ENCODE measurements at regions not wholly inside any gene's neighbourhood (a gene's known extent, or its start where the extent isn't known, plus 50 kb on each side); places are given as distances from the start of the nearest gene placed in this dataset.
A peak's percentile ranks its signal among the peaks of the same experiment; 100 is the strongest.

DNA sequence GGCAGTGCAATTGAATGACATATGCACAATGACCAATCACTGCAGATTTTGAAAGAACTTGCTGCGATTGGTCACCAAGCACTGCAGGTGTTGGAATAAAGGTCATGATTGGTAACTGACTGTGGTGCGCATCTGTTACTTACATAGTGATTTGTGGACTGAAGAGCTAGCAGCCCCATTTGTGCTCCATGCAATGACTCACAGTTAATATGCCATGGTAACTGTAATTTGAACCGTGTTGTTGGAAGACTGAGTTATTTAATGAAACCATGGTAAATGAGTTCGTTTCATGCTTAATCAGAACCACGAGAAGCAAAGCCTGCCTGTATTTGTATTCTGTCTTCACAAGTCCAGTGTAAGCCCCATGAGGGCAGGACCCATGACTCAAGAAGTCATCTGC lies 220.5 kb downstream of the TJP1 start:
- DNase-seq (ENCODE audit: low read depth): no peak

DNA sequence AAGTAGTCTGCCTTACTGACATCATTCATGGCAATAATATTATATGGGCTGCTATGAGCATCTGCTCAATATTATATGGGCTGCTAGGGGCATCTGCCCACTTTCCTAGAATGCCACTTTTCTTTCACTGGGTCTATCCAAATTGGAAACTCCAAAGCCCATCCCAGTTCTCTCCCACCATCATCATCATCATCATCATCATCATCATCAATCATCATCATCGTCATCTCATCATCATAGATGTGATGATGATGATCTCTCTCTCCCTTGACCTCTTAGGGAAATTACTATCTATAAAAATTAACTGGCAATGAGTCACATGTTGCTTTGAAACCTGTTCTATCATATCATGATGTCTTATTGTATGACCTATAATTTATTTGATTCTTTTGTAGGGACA lies 222.0 kb downstream of the TJP1 start:
- no peak for DNase-seq (ENCODE audit: low read depth)

DNA sequence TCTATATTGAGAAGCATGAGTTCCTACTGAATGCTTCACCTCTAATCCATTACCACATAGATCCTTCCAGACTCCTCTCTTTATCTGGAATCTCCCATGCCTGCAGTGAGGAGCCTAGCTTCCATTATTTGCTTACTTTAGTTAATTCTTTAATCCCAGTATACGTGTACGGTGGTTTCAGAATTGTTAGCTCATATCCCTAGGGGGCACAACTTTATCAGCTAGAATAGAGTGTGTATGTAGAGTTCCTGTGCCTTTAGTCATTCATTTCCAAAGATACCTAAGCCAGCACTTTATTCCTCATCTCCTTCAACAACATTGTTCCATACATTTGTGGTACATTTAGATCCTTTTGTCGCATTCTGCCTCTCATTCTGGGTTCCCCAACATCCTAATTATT lies 226.0 kb downstream of the TJP1 start:
- DNase-seq (ENCODE audit: low read depth): peak; percentile 37

DNA sequence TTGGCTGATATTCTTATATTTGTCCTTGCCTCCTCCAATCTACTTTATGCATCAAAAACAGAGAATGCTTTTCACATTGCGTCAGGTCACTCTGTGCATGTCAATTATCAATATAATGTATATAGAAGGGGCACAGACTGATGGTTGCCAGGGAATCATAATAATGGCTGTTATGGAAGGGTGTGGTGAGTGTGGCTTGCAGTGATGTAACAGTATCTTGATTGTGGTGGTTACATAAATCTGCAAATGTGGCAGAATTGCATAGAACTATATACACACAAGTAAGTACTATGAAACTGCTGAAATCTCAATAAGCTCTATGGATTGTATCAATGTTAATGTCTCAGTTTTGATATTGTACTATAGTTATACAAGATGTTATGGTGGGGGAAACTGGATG lies 228.6 kb downstream of the TJP1 start:
- no peak for DNase-seq (ENCODE audit: low read depth)

DNA sequence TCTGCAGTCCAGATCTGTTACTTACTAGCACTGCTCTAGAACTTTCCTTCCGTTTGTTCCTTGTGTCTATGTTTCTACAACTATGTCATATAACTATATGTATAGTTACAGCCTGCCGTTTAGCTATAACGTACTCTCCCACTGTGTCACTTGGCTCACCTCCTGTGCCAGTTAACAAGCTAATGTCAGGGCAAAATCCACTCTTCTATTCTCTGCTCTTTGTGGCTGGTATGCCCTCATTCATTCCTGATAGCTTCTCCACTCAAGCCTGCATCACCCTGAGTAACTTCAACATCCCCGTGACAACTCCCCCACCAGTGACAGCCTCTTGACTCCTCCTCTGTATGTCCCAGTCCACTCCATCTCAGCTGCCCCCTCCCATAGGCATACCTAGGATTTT lies 229.2 kb downstream of the TJP1 start:
- DNase-seq (ENCODE audit: low read depth): no peak

DNA sequence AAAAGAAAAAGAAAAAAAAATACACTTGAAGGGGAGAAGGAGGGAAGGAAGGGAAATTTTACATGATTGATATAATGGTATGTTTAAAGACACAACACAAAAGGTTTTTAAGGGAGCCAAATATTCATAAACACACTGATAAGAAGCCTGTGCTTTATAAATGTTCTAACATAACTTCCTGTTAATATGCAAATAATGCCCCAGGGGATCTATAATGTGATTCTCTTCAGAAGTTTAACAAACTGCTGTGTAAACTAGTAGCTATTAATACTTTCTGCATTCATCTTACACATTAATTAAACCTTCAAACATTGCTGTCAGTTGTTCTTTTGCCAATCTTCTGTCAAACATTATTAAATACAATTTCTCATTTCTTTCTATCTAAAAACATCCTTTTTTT lies 231.6 kb downstream of the TJP1 start:
- DNase-seq (ENCODE audit: low read depth): no peak

DNA sequence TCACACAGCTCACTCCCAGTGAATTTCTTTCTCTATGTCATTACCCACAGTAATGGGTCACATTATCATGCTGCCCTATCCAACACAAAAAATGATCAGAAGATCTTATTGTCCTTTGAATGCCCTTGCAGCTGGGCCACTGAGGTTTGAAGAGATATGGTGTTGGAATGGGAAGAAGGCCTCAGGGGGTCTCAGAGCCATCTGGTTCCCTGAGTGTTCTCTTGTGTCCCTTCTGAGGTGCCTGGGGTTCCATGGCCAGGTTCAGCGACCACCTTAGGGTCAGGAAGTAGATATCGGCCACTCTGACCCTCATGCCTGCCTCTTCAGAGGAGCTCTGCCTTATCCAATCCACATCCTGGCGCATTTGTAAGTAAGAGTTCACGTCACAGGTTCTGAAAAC lies 232.3 kb downstream of the TJP1 start:
- no peak for DNase-seq (ENCODE audit: low read depth)

DNA sequence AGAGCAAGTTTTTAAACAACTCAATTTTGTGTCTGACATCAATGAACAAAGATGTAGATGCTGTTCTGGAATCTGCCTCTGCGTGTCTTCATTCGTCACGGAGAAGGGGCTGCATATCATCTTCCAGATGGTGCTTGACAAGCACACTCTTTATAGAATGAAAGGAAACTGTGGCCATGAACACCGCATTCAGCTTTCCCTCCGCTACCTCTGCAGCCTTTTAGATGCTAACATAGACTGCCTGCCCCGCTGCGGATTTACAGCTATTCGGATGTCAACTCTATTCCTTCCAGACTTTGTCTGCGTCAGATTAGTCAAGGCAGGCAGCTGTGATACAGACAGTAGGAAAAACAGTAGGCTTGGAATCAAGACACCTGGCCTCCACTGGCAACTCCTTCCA lies 232.9 kb downstream of the TJP1 start:
- no peak for DNase-seq (ENCODE audit: low read depth)

DNA sequence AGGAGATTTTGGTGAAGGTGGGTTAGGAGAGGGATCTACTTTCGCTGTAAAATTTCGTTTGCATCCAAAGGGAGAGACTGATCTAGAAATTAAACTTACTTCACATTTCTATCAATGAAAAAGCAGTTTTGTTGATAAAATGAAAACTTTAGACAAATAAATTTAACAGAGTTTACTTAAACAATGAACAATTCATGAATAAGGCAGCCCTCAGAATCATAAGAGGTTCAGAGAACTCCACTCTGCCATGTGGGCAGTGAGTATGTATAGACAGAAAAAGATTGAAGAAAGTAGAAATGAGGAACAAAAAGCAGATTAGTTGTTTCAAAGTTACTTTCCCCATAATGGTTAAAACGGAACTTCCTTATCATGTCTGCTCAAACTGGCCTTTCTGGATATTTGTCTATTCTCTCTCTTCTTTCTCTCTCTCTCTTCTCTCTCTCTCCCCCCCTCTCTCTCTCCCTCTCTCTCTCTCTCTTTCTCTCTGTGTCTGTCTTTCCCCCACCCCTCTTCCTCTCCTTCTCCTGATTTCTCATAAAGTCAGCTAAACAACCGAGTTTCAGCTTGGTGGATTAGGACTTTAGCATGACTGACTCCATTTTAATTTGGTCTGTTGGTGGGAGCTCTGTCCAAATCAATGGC lies 248.9 kb downstream of the TJP1 start:
- no peak for DNase-seq (ENCODE audit: low read depth)

DNA sequence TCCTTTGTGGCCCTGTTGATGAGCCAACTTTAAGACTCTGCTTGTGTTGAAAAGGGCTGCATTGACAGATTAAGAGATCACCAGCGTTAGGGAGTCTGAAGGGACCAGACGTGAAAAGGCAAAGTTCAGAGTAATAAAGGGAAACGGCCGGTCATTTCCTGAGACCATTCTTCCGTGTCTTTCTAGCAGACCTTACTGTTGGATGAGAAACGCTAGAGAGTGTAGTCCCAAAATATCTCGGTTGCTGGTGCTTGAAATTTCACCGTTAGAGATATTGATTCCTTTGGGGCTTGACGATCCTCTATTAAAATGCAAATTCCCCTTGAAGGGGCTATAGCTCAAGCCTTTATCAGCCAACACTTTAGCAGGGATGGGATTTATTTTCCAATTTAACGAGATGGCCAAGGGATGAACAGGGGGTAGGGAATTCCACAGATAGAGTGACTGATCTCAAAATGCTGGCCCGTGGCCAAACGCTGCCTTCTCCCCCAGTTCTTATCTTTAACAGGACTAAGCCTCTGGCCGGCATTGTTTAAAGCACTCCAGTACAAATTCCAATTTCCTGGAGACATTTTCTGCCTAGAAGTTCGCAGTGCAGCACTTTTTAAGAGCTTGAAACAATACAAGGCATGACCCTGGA lies 250.4 kb downstream of the TJP1 start:
- no peak for DNase-seq (ENCODE audit: low read depth)

DNA sequence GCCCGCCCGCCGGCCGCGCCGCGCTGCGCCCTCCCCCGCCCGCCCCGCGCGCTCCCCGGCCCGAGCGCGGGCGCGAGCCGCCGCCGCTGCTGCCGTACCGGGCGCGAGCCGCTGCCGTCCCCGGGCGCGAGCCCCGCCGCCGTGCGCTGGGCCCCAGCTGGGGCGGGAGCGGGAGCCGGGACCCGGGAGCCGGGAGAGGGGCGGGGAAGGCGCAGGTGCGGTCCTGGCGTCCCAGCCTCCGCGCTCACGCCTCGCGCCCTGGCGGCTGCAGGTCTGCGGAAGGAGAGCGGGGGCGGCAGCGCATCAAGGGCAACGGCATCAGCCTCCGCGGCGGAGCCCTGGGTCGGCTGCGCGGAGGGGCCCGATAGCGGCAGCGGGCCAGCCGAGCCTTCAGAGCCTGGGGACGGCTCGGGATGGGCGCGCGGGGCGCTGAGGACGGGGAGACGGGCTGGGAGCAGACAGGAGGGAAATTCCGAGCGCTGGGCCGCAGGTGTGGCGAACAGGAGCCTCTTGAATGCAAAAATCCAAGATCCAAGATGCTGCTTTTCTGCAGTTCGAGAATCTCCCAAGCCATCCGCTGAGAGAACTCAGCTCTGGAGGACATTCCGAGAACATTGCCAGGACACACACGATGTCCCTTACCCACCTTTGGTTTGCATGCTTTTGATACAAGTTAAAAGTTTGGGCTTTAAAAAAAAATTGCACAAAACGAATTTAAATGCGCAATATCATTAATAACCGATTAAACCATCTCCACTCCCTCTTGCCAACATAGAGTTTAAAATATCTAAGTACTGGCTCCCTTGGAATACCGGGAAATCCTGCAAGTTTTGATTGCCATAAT lies 251.1 kb downstream of the TJP1 start:
- DNase-seq (ENCODE audit: low read depth): no peak

DNA sequence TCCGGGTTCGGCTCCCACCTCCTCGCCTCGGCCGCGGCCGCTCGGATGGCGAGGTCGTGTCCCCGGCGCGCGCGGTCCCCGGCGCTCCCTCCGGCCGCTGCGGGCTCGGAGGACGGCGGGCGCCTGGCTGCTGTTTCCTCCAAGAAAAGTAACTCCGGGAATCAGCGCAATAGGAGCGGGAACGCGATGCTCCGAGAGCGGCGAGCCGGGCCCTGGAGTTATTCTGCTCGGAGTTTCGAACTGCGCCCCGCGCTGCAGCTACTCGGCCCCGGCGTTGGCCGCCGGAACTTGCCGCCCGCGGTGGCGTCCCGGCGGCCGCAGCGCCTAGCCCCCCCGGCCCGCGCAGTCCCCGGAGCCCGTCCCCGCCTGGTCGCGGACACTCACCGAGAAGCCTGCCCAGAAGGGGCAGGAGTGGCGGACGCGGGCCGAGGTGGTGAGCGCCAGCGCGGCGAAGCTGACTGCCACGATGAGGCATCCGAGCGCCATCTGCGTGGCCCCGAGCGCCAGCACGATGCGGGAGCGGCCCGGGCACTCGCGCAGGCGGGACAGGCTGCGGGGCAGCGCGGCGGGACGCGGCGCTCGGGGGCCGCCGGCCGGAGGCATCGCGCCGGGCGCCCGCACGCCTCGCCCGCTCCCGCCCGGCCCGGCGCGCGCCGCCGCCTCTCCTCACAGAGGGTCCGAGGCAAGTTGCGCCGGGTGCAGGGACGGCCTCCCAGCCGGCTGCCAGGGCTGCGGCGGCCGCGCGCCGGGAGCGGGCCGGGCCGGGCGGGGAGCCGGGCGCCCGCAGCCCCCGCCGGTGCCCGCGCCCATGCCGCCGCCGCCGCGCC lies 251.9 kb downstream of the TJP1 start:
- no peak for DNase-seq (ENCODE audit: low read depth)

DNA sequence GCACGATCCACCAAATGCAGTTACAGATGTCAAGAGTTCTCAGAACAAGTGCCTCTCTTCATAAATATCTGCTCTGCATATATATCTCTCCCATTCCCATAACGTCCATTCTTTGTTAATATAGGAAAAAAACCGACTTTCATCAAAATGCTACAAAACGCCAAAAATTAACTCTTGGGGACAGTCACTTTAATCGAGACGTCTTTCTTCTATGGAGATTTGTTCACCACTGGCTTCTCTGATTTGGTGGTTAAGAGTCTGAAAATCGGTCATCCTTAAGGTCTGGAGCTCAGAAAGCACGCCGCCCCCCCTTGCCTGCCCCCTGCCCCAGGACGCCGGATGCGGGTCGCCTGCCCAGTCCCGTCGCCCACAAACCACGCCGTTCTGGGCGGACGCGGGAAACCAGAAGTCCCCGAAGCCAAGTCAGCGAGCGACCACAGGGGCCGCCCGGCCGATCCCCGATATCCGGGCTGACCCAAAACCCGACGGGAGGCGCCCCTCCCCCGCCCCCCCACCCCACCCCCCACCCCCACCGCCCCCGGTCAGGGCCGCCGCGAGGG lies 252.7 kb downstream of the TJP1 start:
- DNase-seq (ENCODE audit: low read depth): no peak

DNA sequence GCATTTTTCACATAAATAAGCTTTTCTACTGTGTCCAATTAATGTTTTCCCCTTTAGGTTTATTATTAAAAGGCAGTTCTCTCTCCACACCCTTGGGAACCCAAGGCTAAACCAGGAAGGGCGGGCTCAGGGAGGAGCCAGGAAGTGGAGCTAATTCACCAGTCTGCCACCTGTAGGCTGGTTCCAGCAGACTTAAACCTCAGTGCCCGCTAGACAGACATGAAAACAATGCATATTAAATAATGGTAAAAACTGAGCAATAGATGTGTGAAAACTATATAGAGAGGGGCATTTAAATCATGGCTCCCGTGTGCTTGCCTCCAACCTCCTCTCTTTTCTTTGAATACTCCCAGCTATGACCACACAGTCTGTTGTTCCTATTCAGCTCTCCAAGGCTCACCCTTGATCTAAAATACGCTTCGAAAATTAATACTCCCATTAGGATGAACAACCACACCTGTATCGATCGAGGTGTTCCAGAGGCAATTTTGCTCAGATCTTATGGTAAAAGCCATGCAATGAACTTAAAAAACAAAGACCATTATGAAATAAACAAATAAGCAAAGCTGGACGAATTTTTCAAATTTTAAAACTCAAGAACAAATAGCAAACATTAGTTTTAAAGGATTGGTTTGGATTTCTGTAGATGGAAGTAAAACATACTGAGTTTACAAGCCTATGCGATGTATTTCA lies 253.3 kb downstream of the TJP1 start:
- DNase-seq (ENCODE audit: low read depth): peak; percentile 4

DNA sequence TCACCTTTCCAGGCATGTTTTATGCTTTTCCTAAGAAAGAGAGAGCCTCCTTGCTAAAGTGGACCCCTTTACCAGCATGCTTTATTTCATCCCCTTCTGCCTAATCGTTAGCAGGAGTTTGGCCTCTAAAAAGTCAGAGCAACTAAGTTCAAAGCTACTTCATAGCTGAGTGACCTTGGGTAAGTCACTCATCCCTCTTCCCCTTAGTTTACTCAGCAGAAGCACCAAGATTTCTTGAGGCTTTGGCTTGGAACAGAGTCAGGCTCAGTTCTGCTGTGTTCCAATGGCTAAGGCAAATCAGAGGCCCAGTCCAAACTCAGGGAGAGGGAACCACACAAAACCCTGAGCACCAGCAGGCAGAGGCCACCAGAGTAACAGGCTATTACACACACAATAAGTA lies 254.9 kb downstream of the TJP1 start:
- DNase-seq (ENCODE audit: low read depth): no peak

DNA sequence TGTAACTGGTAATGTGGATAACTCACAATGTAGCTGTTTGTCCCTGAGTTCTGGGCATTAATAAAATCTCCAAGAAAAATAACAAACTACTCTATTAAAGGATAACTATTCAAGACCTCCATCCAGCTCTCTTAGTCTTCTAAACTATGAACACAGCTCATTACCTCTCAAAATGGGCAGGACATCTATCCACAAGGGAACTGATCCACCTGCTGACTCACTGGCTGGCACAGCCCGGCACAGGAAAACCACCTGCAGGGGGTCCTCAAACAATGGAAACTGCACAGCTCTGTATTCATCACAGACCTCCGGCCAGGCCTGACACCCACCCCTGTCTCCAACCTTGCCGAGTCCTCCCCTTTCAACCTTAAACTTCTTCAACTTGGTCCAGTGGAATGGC lies 255.4 kb downstream of the TJP1 start:
- DNase-seq (ENCODE audit: low read depth): no peak

DNA sequence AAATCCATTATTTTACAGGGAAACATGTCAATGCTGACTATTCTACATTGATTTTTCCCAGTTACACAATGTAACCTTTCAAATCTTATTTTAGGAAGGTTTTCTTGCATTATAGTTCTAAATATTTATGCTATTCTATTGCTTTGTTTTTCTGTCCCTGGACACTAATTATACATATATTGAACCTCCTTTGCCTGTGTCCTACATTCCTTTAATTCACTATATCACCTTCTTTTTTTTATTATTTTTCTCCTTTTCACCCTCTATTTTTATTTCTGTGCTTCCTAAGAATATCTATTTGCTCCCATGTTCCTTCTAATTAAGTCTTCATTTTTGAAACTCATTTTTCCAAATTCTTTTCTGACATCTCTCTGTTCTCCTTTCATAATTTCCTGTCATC lies 259.2 kb downstream of the TJP1 start:
- no peak for DNase-seq (ENCODE audit: low read depth)

DNA sequence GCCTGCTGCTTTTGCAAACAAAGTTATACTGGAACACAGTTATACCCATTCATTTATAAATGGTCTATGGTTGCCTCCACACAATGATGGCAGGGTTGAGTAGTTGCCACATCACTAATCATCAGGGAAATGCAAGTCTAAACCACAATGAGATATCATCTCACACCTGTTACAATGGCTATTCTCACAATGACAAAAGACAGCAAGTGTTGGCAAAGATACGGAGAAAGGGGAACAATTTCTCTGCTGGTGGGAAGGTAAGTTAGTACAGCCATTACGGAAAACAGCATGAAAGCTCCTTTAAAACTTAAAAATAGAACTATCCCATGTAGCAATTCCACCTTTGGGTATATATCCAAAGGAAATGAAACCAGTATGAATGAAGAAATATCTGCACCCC lies 261.4 kb downstream of the TJP1 start:
- no peak for DNase-seq (ENCODE audit: low read depth)

DNA sequence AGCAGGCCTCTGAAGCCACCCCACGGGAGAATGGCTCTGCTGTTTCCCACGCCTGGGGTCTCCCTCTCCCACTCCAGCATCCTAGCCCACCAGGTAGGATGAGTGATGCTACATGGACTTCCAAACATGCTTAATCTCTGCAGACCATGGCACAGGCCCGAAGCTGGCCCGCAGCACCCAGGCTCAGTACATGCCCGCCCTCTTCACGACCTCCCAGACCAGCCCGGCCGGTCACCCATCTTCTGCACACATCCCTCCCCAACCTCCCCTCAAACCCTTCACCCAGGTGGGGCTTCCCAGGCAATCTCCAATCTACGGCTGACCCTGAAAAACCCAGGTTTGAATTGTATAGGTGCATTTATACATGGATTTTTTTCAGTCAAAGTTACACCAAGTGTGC lies 264.0 kb downstream of the TJP1 start:
- no peak for DNase-seq (ENCODE audit: low read depth)

DNA sequence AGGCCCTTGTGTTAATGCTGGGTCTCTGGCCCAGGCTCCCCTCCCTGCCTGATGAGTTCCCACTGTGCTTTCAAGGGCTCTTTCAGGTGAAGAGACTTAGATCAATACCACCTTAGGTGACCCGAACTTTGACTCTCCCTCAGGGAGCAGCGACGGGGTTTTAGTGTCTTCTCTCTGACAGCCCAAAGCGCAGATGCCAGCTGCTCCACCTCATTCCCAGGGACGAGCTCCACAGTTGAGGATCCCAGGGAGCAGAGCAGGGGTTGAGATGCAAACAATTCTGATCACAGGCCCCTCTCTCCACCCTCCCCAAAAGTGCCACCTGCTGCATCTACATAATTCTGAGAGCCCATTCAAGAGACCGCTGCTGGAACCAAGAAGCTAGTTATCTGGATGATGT lies 265.1 kb downstream of the TJP1 start:
- no peak for DNase-seq (ENCODE audit: low read depth)

DNA sequence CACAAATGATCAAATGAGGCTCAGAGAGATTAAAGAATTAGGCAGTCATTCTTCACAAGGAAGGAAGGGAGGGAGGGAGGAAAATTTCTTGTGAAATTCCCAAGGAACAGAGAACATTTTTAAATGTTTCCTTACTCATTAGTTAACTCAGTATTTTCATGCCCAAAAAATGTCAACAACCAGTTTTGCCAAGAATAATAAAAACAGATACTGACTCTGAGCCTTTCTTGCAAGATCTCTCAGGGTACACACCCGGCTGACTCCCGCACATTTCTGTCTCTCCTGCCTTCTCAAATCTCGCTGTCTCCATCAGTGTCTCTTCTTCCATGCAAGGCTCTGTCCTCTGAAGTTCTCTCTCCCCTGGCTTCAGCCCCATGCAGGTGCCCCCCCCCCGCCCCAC lies 265.9 kb downstream of the TJP1 start:
- no peak for DNase-seq (ENCODE audit: low read depth)

DNA sequence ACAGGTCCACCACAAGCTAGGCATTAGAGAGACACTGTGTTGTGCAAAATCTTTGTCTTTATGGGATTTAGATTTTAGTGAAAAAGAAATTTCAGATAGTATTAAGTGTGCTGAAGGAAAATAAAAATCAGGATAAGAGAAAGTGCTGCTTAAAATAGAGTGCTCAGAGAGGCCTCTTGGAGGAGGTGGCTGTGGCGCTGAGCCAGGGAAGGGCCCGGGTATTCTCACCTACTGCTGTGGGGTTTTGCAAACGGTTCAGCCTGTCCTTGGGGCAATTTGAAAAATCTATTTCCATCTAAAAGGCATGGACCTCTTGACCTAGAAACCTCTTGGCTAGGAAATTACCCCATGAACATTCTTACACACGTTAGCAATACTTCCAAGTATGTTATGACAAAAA lies 267.7 kb downstream of the TJP1 start:
- DNase-seq (ENCODE audit: low read depth): no peak

Data from non-pigmented ciliary epithelial cell (primary cell).